ENCODE measurements at regions not wholly inside any gene's neighbourhood (a gene's known extent, or its start where the extent isn't known, plus 50 kb on each side); places are given as distances from the start of the nearest gene placed in this dataset.

- H3K36me3 Mint-ChIP-seq = no peaks in the 10 kb centered on the region
- no peaks in the 10 kb centered on the region for H3K4me1 Mint-ChIP-seq
- no peaks in the 10 kb centered on the region for H3K27me3 Mint-ChIP-seq (ENCODE audit: low read depth in 2 of 2)
- Histone ChIP-seq H3K4me3 (ENCODE audit: low read length) (no peak overlapping the region), H3K9me3 (ENCODE audit: control insufficient read depth, insufficient read depth, low read length) (no peaks in the 10 kb centered on the region), H3K4me1 (ENCODE audit: control insufficient read depth, insufficient read depth, low read length) (no peaks in the 10 kb centered on the region), H3K27me3 (ENCODE audit: control insufficient read depth, insufficient read depth, low read length) (no peaks in the 10 kb centered on the region), H3K27ac (ENCODE audit: low read length) (no peak overlapping the region), H3K36me3 (ENCODE audit: control insufficient read depth, insufficient read depth, low read length) (no peaks in the 10 kb centered on the region)
- peaks cover 9 to 11% of the 10 kb centered on the region in 2 donors for H3K9me3 Mint-ChIP-seq
- no peak overlapping the region for H3K4me3 Mint-ChIP-seq
- TF ChIP-seq, protein P1, sequence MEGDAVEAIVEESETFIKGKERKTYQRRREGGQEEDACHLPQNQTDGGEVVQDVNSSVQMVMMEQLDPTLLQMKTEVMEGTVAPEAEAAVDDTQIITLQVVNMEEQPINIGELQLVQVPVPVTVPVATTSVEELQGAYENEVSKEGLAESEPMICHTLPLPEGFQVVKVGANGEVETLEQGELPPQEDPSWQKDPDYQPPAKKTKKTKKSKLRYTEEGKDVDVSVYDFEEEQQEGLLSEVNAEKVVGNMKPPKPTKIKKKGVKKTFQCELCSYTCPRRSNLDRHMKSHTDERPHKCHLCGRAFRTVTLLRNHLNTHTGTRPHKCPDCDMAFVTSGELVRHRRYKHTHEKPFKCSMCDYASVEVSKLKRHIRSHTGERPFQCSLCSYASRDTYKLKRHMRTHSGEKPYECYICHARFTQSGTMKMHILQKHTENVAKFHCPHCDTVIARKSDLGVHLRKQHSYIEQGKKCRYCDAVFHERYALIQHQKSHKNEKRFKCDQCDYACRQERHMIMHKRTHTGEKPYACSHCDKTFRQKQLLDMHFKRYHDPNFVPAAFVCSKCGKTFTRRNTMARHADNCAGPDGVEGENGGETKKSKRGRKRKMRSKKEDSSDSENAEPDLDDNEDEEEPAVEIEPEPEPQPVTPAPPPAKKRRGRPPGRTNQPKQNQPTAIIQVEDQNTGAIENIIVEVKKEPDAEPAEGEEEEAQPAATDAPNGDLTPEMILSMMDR (IDR thresholded peaks at IDR 0.05) = no peak
- ATAC-seq (no peak), DNase-seq (no peak)
- H3K27ac Mint-ChIP-seq = no peak overlapping the region
- intact Hi-C loops (cut with micrococcal nuclease) = no loop called here
- WGBS (ENCODE audit: insufficient coverage) = 58% methylated on average over 2 of the region's 2 CpGs
Measured at GRCh38 chr2:13545320-13545719, 828.6 kb downstream of the TRIB2 start.

- TF ChIP-seq, protein P1 (IDR thresholded peaks at IDR 0.05) = no peak
- ATAC-seq (no peak), DNase-seq (no peak)
- Histone ChIP-seq H3K4me3 (ENCODE audit: low read length) (no peak overlapping the region), H3K4me1 (ENCODE audit: control insufficient read depth, insufficient read depth, low read length) (no peaks in the 10 kb centered on the region), H3K9me3 (ENCODE audit: control insufficient read depth, insufficient read depth, low read length) (no peaks in the 10 kb centered on the region), H3K27ac (ENCODE audit: low read length) (no peak overlapping the region), H3K27me3 (ENCODE audit: control insufficient read depth, insufficient read depth, low read length) (no peaks in the 10 kb centered on the region), H3K36me3 (ENCODE audit: control insufficient read depth, insufficient read depth, low read length) (no peaks in the 10 kb centered on the region)
- Mint-ChIP-seq H3K36me3 (no peaks in the 10 kb centered on the region), H3K27ac (no peak overlapping the region), H3K27me3 (ENCODE audit: low read depth in 2 of 2) (no peaks in the 10 kb centered on the region), H3K4me1 (no peaks in the 10 kb centered on the region), H3K4me3 (no peak overlapping the region), H3K9me3 (peaks cover 9 to 11% of the 10 kb centered on the region in 2 donors)
- no CpG with 5 or more reads among the region's 1 CpG for WGBS (ENCODE audit: insufficient coverage)
- intact Hi-C loops (cut with micrococcal nuclease) = no loop called here
Measured at GRCh38 chr2:13546131-13546530, 829.4 kb downstream of the TRIB2 start.

- H3K9me3 Mint-ChIP-seq = peaks cover 10% of the 10 kb centered on the region in 2 donors
- H3K4me1 Mint-ChIP-seq = no peaks in the 10 kb centered on the region
- WGBS (ENCODE audit: insufficient coverage) = 95% methylated on average over 4 of the region's 6 CpGs
- TF ChIP-seq, protein P1 (IDR thresholded peaks at IDR 0.05) = no peak
- intact Hi-C loops (cut with micrococcal nuclease) = no loop called here
- Histone ChIP-seq H3K27me3 (ENCODE audit: control insufficient read depth, insufficient read depth, low read length) (no peaks in the 10 kb centered on the region), H3K4me3 (ENCODE audit: low read length) (no peak overlapping the region), H3K4me1 (ENCODE audit: control insufficient read depth, insufficient read depth, low read length) (no peaks in the 10 kb centered on the region), H3K36me3 (ENCODE audit: control insufficient read depth, insufficient read depth, low read length) (no peaks in the 10 kb centered on the region), H3K27ac (ENCODE audit: low read length) (no peak overlapping the region), H3K9me3 (ENCODE audit: control insufficient read depth, insufficient read depth, low read length) (peaks cover 3% of the 10 kb centered on the region)
- H3K27me3 Mint-ChIP-seq (ENCODE audit: low read depth in 2 of 2) = no peaks in the 10 kb centered on the region
- DNase-seq = no peak
- H3K4me3 Mint-ChIP-seq = no peak overlapping the region
- H3K36me3 Mint-ChIP-seq = no peaks in the 10 kb centered on the region
- ATAC-seq = no peak
- H3K27ac Mint-ChIP-seq = no peak overlapping the region
Measured at GRCh38 chr2:13550285-13551231, 833.8 kb downstream of the TRIB2 start.

Data from natural killer cell (primary cell).